ENCODE measurements at regions not wholly inside any gene's neighbourhood (a gene's known extent, or its start where the extent isn't known, plus 50 kb on each side); places are given as distances from the start of the nearest gene placed in this dataset.

DNA sequence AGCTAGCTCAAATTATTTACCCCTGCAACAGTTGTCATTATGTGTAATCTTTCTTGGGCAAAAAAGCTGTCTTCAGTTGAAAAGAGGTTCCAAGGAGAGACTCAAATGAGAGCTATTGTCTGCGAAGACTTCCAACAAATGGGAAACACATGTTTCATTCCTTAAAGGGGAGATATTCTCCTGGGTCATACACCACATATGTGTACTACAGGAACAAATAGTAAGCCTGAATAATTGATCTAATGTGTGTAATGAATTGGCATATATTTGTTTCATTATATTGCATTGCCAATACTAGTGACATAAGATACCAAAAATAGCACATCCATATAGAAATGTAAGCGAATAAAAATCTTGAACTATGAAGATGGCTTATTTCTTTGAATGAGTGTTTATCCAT, 950.9 kb upstream of the NDST4 start:
- no peak overlapping the region for H4K91ac ChIP-seq (ENCODE audit: insufficient read length, low read depth, low read length)
- H4K8ac ChIP-seq (replicated peaks; ENCODE audit: insufficient read length, low read depth, low read length), result no peak overlapping the region
- no peaks in the 10 kb centered on the region for H3K79me1 ChIP-seq (ENCODE audit: insufficient read depth, low read depth, low read length, poor library complexity, severe bottlenecking)
- H3K9me3 Mint-ChIP-seq, result peaks cover 6 to 9% of the 10 kb centered on the region in 2 experiments; a peak in 3 of 5 replicates
- H2AK5ac ChIP-seq (ENCODE audit: insufficient read length, low read length), result no peak overlapping the region
- H2AFZ ChIP-seq (ENCODE audit: low read length), result no peak overlapping the region
- H2BK5ac ChIP-seq (ENCODE audit: insufficient read length, low read length), result no peak overlapping the region
- no peak overlapping the region for H3K27ac ChIP-seq (ENCODE audit: insufficient read length, low read depth, low read length)
- no peaks in the 10 kb centered on the region for H3K79me2 ChIP-seq (ENCODE audit: insufficient read depth, low read length)
- no peak overlapping the region for H3K27ac Mint-ChIP-seq
- H3K27me3 ChIP-seq (ENCODE audit: insufficient read depth, low read length), result no peaks in the 10 kb centered on the region
- H2BK15ac ChIP-seq (ENCODE audit: low read depth, low read length), result no peak overlapping the region
- H3K4ac ChIP-seq (ENCODE audit: low read depth, low read length), result no peak overlapping the region
- no peak overlapping the region for H3K4me3 Mint-ChIP-seq
- H3K14ac ChIP-seq (ENCODE audit: insufficient read depth, low read length), result no peak overlapping the region
- H3K23me2 ChIP-seq (ENCODE audit: insufficient read length, low read depth, low read length, poor library complexity, severe bottlenecking), result no peaks in the 10 kb centered on the region
- H2BK20ac ChIP-seq (ENCODE audit: low read depth, low read length, poor library complexity, severe bottlenecking), result no peak overlapping the region
- no peak overlapping the region for H2BK12ac ChIP-seq (ENCODE audit: insufficient read length, low read depth, low read length)
- no peak for DNase-seq
- no CpG with 5 or more reads among the region's 2 CpGs for WGBS (ENCODE audit: extremely low coverage, insufficient read length, low lambda C conversion rate)
- peaks cover 7 to 9% of the 10 kb centered on the region in 2 experiments for H3K4me1 Mint-ChIP-seq
- no peaks in the 10 kb centered on the region for H4K20me1 ChIP-seq (ENCODE audit: control insufficient read depth, insufficient read depth, insufficient read length)
- no peak overlapping the region for H3K23ac ChIP-seq (ENCODE audit: insufficient read length, low read depth, low read length)
- no peaks in the 10 kb centered on the region for H3K4me1 ChIP-seq (ENCODE audit: insufficient read depth, low read length)
- no peak overlapping the region for H4K5ac ChIP-seq (ENCODE audit: insufficient read length, low read depth, low read length)
- H3K9ac ChIP-seq (ENCODE audit: extremely low read depth, insufficient read length, low read length), result no peak overlapping the region
- peaks cover 0 to 23% (median 4%) of the 10 kb centered on the region in 3 experiments; a peak in 5 of 7 replicates for H3K36me3 Mint-ChIP-seq (ENCODE audit: insufficient read depth in 1 of 3, low read depth in 3 of 3)
- no peak overlapping the region for H3T11ph ChIP-seq (ENCODE audit: low read length)
- no peaks in the 10 kb centered on the region for H3K27me3 Mint-ChIP-seq (ENCODE audit: low read depth)
- no peak overlapping the region for H2BK120ac ChIP-seq (ENCODE audit: low read depth, low read length, poor library complexity, severe bottlenecking)
- TF ChIP-seq, protein P1, sequence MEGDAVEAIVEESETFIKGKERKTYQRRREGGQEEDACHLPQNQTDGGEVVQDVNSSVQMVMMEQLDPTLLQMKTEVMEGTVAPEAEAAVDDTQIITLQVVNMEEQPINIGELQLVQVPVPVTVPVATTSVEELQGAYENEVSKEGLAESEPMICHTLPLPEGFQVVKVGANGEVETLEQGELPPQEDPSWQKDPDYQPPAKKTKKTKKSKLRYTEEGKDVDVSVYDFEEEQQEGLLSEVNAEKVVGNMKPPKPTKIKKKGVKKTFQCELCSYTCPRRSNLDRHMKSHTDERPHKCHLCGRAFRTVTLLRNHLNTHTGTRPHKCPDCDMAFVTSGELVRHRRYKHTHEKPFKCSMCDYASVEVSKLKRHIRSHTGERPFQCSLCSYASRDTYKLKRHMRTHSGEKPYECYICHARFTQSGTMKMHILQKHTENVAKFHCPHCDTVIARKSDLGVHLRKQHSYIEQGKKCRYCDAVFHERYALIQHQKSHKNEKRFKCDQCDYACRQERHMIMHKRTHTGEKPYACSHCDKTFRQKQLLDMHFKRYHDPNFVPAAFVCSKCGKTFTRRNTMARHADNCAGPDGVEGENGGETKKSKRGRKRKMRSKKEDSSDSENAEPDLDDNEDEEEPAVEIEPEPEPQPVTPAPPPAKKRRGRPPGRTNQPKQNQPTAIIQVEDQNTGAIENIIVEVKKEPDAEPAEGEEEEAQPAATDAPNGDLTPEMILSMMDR (conservative IDR thresholded peaks at IDR 0.05), result no peak
- H3K9me3 ChIP-seq (ENCODE audit: control insufficient read depth, low read depth, low read length), result no peaks in the 10 kb centered on the region
- H3K56ac ChIP-seq (ENCODE audit: insufficient read length, low read depth, low read length), result no peak overlapping the region
- H3K18ac ChIP-seq (ENCODE audit: insufficient read length, low read depth, low read length), result no peak overlapping the region
- H3K4me2 ChIP-seq (ENCODE audit: insufficient read depth, insufficient read length, low read length), result no peak overlapping the region
